MM.1S (cell line): ENCODE measurements at regions not wholly inside any gene's neighbourhood (a gene's known extent, or its start where the extent isn't known, plus 50 kb on each side); places are given as distances from the start of the nearest gene placed in this dataset.
A peak's percentile ranks its signal among the peaks of the same experiment; 100 is the strongest.

Source experiments
- DNase-seq: peaks from one replicate; pipeline ENCODE4 v3.0.0-alpha.2; 2015
- H2AFZ ChIP-seq: fragments of 300-600 bp; sonication (generic); 2 replicates; pipeline ENCODE4 v1.6.0; 2016; ENCODE audit warnings: antibody characterized with exemption, low read length
- H3F3A ChIP-seq: fragments of 300-600 bp; sonication (generic); 2 replicates; pipeline ENCODE4 v1.6.1; 2016; ENCODE audit warnings: mild to moderate bottlenecking, antibody characterized with exemption, low read length, moderate library complexity, mixed read lengths; ENCODE audit not compliant: insufficient read depth
- H3K27ac ChIP-seq: fragments of 300-600 bp; sonication (generic); 2 replicates; pipeline ENCODE4 v1.5.1; 2016; ENCODE audit warnings: mild to moderate bottlenecking, low read length
- H3K27me3 ChIP-seq: fragments of 300-600 bp; sonication (generic); replicated peaks from 2 replicates; pipeline ENCODE4 v1.6.0; 2016; ENCODE audit warnings: low read length; ENCODE audit not compliant: insufficient read depth
- H3K36me3 ChIP-seq: fragments of 300-600 bp; sonication (generic); replicated peaks from 2 replicates; pipeline ENCODE4 v1.6.1; 2016; ENCODE audit warnings: mild to moderate bottlenecking, low read length, mixed read lengths; ENCODE audit not compliant: insufficient read depth
- H3K4me1 ChIP-seq: fragments of 300-600 bp; sonication (generic); 2 replicates; pipeline ENCODE4 v1.6.1; 2016; ENCODE audit warnings: low read length, mixed read lengths
- H3K4me2 ChIP-seq: fragments of 300-600 bp; sonication (generic); 2 replicates; pipeline ENCODE4 v1.6.0; 2016; ENCODE audit warnings: low read depth, low read length
- H3K4me3 ChIP-seq: fragments of 300-600 bp; sonication (generic); 2 replicates; pipeline ENCODE4 v1.5.1; 2016; ENCODE audit warnings: low read length, mixed read lengths
- H3K79me2 ChIP-seq: fragments of 300-600 bp; sonication (generic); 2 replicates; pipeline ENCODE4 v1.6.1; 2016; ENCODE audit warnings: mixed run types, low read length, mixed read lengths
- H3K9ac ChIP-seq: fragments of 300-600 bp; sonication (generic); 2 replicates; pipeline ENCODE4 v1.6.1; 2016; ENCODE audit warnings: low read length, mixed read lengths
- H3K9me2 ChIP-seq: fragments of 300-600 bp; sonication (generic); replicated peaks from 2 replicates; pipeline ENCODE4 v1.6.1; 2016; ENCODE audit warnings: mild to moderate bottlenecking, low read length, mixed read lengths; ENCODE audit not compliant: insufficient read depth
- H3K9me3 ChIP-seq: fragments of 300-600 bp; sonication (generic); replicated peaks from 2 replicates; pipeline ENCODE4 v1.6.1; 2016; ENCODE audit warnings: mild to moderate bottlenecking, low read length, mixed read lengths; ENCODE audit not compliant: insufficient read depth
- H4K20me1 ChIP-seq: fragments of 300-600 bp; sonication (generic); 2 replicates; pipeline ENCODE4 v1.6.1; 2016; ENCODE audit warnings: mild to moderate bottlenecking, low read length, moderate library complexity, mixed read lengths; ENCODE audit not compliant: insufficient read depth
- CTCF ChIP-seq: fragments of 300-600 bp; sonication (generic); IDR thresholded peaks from 2 replicates; pipeline ENCODE4 v1.5.1; 2016; ENCODE audit warnings: antibody characterized with exemption, low read length, mixed read lengths
- EZH2 ChIP-seq: fragments of 300-600 bp; sonication (generic); optimal IDR thresholded peaks from 2 replicates; pipeline ENCODE3; 2017; ENCODE audit warnings: low read depth, mild to moderate bottlenecking, antibody characterized with exemption, low read length, mixed read lengths
- EZH2phosphoT487 ChIP-seq: fragments of 300-600 bp; sonication (generic); IDR thresholded peaks from 2 replicates; pipeline ENCODE4 v1.6.1; 2018; ENCODE audit warnings: antibody characterized with exemption, low read length

- Histone ChIP-seq H3K4me1 (no peaks in the 10 kb centered on the region), H3K9me2 (no peaks in the 10 kb centered on the region), H3K9ac (no peak overlapping the region), H3K27ac (no peak overlapping the region), H3K9me3 (no peaks in the 10 kb centered on the region), H3K27me3 (no peaks in the 10 kb centered on the region), H3K36me3 (no peaks in the 10 kb centered on the region), H4K20me1 (no peaks in the 10 kb centered on the region), H3K79me2 (no peaks in the 10 kb centered on the region), H3K4me3 (no peak overlapping the region), H3F3A (no peaks in the 10 kb centered on the region), H2AFZ (no peak overlapping the region), H3K4me2 (no peak overlapping the region)
- DNase-seq = no peak
- TF ChIP-seq EZH2 (no peak), EZH2phosphoT487 (no peak), CTCF (no peak)
These were observed 150.8 kb upstream of the RAG2 start for GRCh38 chr11:36748836-36749235.

GRCh38 chr11:36746886-36747710 is 149.1 kb upstream of the RAG2 start:
- H3K4me3 ChIP-seq = no peak overlapping the region
- H3K9ac ChIP-seq = no peak overlapping the region
- no peaks in the 10 kb centered on the region for H3K36me3 ChIP-seq
- H3K27ac ChIP-seq = no peak overlapping the region
- DNase-seq = peak; percentile 90
- no peaks in the 10 kb centered on the region for H3K9me3 ChIP-seq
- H3K4me2 ChIP-seq = no peak overlapping the region
- no peaks in the 10 kb centered on the region for H4K20me1 ChIP-seq
- H3K79me2 ChIP-seq = no peaks in the 10 kb centered on the region
- H3K9me2 ChIP-seq = no peaks in the 10 kb centered on the region
- no peaks in the 10 kb centered on the region for H3F3A ChIP-seq
- TF ChIP-seq EZH2 (no peak), EZH2phosphoT487 (no peak), CTCF (peak; percentile 100)
- no peaks in the 10 kb centered on the region for H3K4me1 ChIP-seq
- H3K27me3 ChIP-seq = no peaks in the 10 kb centered on the region
- no peak overlapping the region for H2AFZ ChIP-seq

- Histone ChIP-seq H3K79me2 (no peaks in the 10 kb centered on the region), H3K27ac (no peak overlapping the region), H4K20me1 (no peaks in the 10 kb centered on the region), H3K36me3 (no peaks in the 10 kb centered on the region), H3K9ac (no peak overlapping the region), H3K9me2 (no peaks in the 10 kb centered on the region), H2AFZ (peak overlapping the region; percentile 26), H3K27me3 (no peaks in the 10 kb centered on the region), H3F3A (no peaks in the 10 kb centered on the region), H3K4me2 (peak overlapping the region; percentile 51; the same call in 1 of the 2 replicates), H3K9me3 (no peaks in the 10 kb centered on the region), H3K4me3 (no peak overlapping the region), H3K4me1 (no peaks in the 10 kb centered on the region)
- TF ChIP-seq CTCF = peak; percentile 89
- TF ChIP-seq EZH2 = no peak
- no peak for TF ChIP-seq EZH2phosphoT487
- peak; percentile 52 for DNase-seq
These were observed 146.5 kb upstream of the RAG2 start for GRCh38 chr11:36744375-36745168.
